SK-N-MC (cell line): ENCODE measurements at regions not wholly inside any gene's neighbourhood (a gene's known extent, or its start where the extent isn't known, plus 50 kb on each side); places are given as distances from the start of the nearest gene placed in this dataset.

Experiments used
- EZH2 ChIP-seq: fragments of 200-600 bp; sonication (generic); IDR thresholded peaks from one replicate; pipeline ENCODE4 v1.6.1; 2017; ENCODE audit warnings: antibody characterized with exemption
- POLR2AphosphoS5 ChIP-seq: IDR thresholded peaks from 2 replicates; pipeline ENCODE4 v1.6.1; 2012; ENCODE audit warnings: mild to moderate bottlenecking, low read depth, low read length, borderline replicate concordance

DNA sequence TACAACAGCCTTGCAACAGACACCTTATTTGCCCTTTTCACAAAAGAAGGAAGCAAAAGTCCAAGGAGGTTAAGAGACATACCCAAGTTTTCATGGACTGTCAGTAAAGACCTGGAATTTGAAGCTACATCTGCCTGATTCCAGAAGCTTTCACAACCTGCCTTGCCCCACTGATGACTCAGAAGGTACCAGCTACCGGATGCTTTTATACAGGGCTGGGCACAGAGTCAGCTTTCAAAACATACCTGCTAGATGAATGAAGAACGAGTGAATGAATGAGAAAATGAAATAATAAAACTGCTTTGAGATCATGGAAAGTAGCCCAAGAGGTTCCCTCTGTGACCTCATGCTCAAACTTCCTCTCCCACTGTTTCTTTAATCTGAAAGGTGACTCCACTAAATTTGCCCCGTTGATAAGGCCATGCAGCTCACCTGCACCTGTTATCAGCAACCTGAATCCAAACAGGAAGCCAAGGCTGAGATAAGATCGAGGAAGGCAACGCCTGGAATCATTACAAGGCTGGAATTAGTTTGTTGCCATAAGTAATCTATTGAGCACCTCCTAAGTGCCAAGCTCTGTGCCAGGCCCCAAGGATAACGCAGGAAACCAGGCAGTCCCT lies 151.5 kb downstream of the WDR11 start:
- TF ChIP-seq POLR2AphosphoS5 (no peak), EZH2 (no peak)
